HG03025 (cell line): ENCODE measurements at regions not wholly inside any gene's neighbourhood (a gene's known extent, or its start where the extent isn't known, plus 50 kb on each side); places are given as distances from the start of the nearest gene placed in this dataset.
A peak's percentile ranks its signal among the peaks of the same experiment; 100 is the strongest.

Experiments used
- ATAC-seq: cut with Tn5 transposase; IDR thresholded peaks from one replicate; pipeline ENCODE4 v1.9.1; 2021; ENCODE audit warnings: mild to moderate bottlenecking, moderate library complexity; ENCODE audit not compliant: unreplicated experiment, low FRiP score

GRCh38 chr12:18207266-18207665, 54.1 kb upstream of the PIK3C2G start:
- ATAC-seq: no peak

GRCh38 chr12:18206198-18206597, 55.1 kb upstream of the PIK3C2G start:
- no peak for ATAC-seq

- ATAC-seq: no peak
Observed at GRCh38 chr12:18204053-18204452, 57.3 kb upstream of the PIK3C2G start.

- no peak for ATAC-seq
Observed at GRCh38 chr12:18192119-18192518, 69.2 kb upstream of the PIK3C2G start.

GRCh38 chr12:18183141-18183540, 78.2 kb upstream of the PIK3C2G start:
- ATAC-seq: no peak

GRCh38 chr12:18171571-18171970, 81.6 kb upstream of the RERGL start:
- no peak for ATAC-seq

- ATAC-seq: no peak
Observed at GRCh38 chr12:18168016-18168415, 78.0 kb upstream of the RERGL start.

GRCh38 chr12:18165889-18166288, 75.9 kb upstream of the RERGL start:
- ATAC-seq: peak; percentile 52

GRCh38 chr12:18165422-18165871, 75.5 kb upstream of the RERGL start:
- peak; percentile 98 for ATAC-seq

- ATAC-seq: no peak
Observed at GRCh38 chr12:18160901-18161300, 70.9 kb upstream of the RERGL start.

GRCh38 chr12:18158774-18159557, 69.0 kb upstream of the RERGL start:
- peak; percentile 57 for ATAC-seq

GRCh38 chr12:18153826-18154225, 63.8 kb upstream of the RERGL start:
- no peak for ATAC-seq

GRCh38 chr12:18151036-18151435, 61.0 kb upstream of the RERGL start:
- ATAC-seq: no peak

- no peak for ATAC-seq
Observed at GRCh38 chr12:18148961-18149360, 59.0 kb upstream of the RERGL start.

- ATAC-seq: no peak
Observed at GRCh38 chr12:18146363-18146762, 56.4 kb upstream of the RERGL start.

GRCh38 chr12:18145924-18146323, 55.9 kb upstream of the RERGL start:
- no peak for ATAC-seq

GRCh38 chr12:18141048-18141982, 51.3 kb upstream of the RERGL start:
- ATAC-seq: no peak

- no peak for ATAC-seq
Observed at GRCh38 chr12:18139989-18140596, 50.1 kb upstream of the RERGL start.
